Stomach (tissue), 4 donors: ENCODE measurements at regions not wholly inside any gene's neighbourhood (a gene's known extent, or its start where the extent isn't known, plus 50 kb on each side); places are given as distances from the start of the nearest gene placed in this dataset.

Source experiments
- POLR2A ChIP-seq, 4 donors: fragments of 450-650 bp; IDR thresholded peaks; one replicate each; pipeline ENCODE4 v1.6.1; 2016; ENCODE audit warnings: antibody characterized with exemption in 4 of 4, control low read depth in 2 of 4, mild to moderate bottlenecking in 1 of 4, moderate library complexity in 1 of 4
- TF ChIP-seq, protein P1 (sequence below), 7 experiments: fragments of 450-650 bp in 4 of 7; fragments of 200-600 bp in 3 of 7; sonication (generic) in 3 of 7; IDR thresholded peaks; one replicate each; pipeline ENCODE4 v1.5.1; 2016 to 2019; ENCODE audit warnings: antibody characterized with exemption in 7 of 7, control low read depth in 2 of 7, mild to moderate bottlenecking in 1 of 7

DNA sequence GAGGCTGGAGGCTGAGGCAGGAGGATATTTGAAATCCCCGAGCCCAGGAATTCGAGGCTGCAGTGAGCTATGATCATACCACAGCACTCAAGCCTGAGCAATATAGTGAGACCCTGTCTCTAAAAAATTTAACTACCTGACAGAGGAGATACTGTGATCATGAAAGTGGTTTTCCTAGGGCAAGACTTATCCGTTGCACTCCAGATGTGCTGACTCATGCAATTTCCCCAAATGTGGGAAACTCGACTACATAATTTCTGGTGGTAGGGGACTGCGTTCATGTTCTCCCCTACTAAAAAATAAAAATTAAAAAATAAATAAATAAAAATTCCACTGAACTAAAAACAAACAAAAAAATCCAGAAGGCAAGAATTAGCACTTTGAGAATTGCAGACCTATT lies 271.7 kb downstream of the SHQ1 start:
- TF ChIP-seq POLR2A (IDR thresholded peaks at IDR 0.05): no peak
- TF ChIP-seq, protein P1, sequence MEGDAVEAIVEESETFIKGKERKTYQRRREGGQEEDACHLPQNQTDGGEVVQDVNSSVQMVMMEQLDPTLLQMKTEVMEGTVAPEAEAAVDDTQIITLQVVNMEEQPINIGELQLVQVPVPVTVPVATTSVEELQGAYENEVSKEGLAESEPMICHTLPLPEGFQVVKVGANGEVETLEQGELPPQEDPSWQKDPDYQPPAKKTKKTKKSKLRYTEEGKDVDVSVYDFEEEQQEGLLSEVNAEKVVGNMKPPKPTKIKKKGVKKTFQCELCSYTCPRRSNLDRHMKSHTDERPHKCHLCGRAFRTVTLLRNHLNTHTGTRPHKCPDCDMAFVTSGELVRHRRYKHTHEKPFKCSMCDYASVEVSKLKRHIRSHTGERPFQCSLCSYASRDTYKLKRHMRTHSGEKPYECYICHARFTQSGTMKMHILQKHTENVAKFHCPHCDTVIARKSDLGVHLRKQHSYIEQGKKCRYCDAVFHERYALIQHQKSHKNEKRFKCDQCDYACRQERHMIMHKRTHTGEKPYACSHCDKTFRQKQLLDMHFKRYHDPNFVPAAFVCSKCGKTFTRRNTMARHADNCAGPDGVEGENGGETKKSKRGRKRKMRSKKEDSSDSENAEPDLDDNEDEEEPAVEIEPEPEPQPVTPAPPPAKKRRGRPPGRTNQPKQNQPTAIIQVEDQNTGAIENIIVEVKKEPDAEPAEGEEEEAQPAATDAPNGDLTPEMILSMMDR (IDR thresholded peaks at IDR 0.05): no peak
